Gastrocnemius medialis (tissue), 4 donors: ENCODE measurements at regions not wholly inside any gene's neighbourhood (a gene's known extent, or its start where the extent isn't known, plus 50 kb on each side); places are given as distances from the start of the nearest gene placed in this dataset.

Experiments used
- CTCF ChIP-seq, 5 experiments: fragments of 450-650 bp in 3 of 5; fragments of 200-600 bp in 2 of 5; sonication (generic) in 2 of 5; IDR thresholded peaks in 4 of 5; conservative IDR thresholded peaks in 1 of 5; 1 replicate in 4 of 5; 2 replicates in 1 of 5; pipeline ENCODE4 v1.5.1; 2016 to 2019; ENCODE audit warnings: antibody characterized with exemption in 5 of 5, mild to moderate bottlenecking in 3 of 5, moderate library complexity in 3 of 5
- POLR2A ChIP-seq, 2 donors: fragments of 450-650 bp; IDR thresholded peaks; one replicate each; pipeline ENCODE4 v1.6.1; 2017; ENCODE audit warnings: antibody characterized with exemption in 2 of 2, mild to moderate bottlenecking in 2 of 2, moderate library complexity in 2 of 2

- TF ChIP-seq CTCF (IDR thresholded peaks at IDR 0.05 in 4 of 5, conservative IDR thresholded peaks at IDR 0.05 in 1 of 5) (no peak), POLR2A (IDR thresholded peaks at IDR 0.05) (no peak)
These were observed 91.4 kb downstream of the SUDS3 start for GRCh38 chr12:118467641-118468305.
